Liver (tissue), 8 donors: ENCODE measurements at regions not wholly inside any gene's neighbourhood (a gene's known extent, or its start where the extent isn't known, plus 50 kb on each side); places are given as distances from the start of the nearest gene placed in this dataset.
A peak's percentile ranks its signal among the peaks of the same experiment; 100 is the strongest.

ENCODE experiments used
- DNase-seq: peaks from one replicate; pipeline ENCODE4 v3.0.0-alpha.2; 2017; ENCODE audit warnings: low spot score
- H3K27ac ChIP-seq, 2 donors: one replicate each; pipeline ENCODE4 v1.7.0; 2013; ENCODE audit warnings: inconsistent platforms in 2 of 2, low read length in 2 of 2, control low read depth in 1 of 2, low read depth in 1 of 2, mild to moderate bottlenecking in 1 of 2
- H3K27me3 ChIP-seq, 4 donors: one replicate each; pipeline versions ENCODE4 v1.6.1 to v1.7.0; 2013; ENCODE audit warnings: low read length in 3 of 4, inconsistent platforms in 1 of 4, mild to moderate bottlenecking in 1 of 4, moderate library complexity in 1 of 4; ENCODE audit not compliant: control insufficient read depth in 4 of 4, insufficient read depth in 4 of 4
- H3K36me3 ChIP-seq, 4 donors: one replicate each; pipeline versions ENCODE4 v1.6.1 to v1.7.0; 2013; ENCODE audit warnings: low read length in 3 of 4, mild to moderate bottlenecking in 3 of 4, low read depth in 1 of 4, moderate library complexity in 1 of 4; ENCODE audit not compliant: control insufficient read depth in 4 of 4, insufficient read depth in 3 of 4
- H3K4me1 ChIP-seq, 4 donors: one replicate each; pipeline versions ENCODE4 v1.6.1 to v1.7.0; 2013; ENCODE audit warnings: low read length in 3 of 4, mild to moderate bottlenecking in 3 of 4, moderate library complexity in 1 of 4; ENCODE audit not compliant: control insufficient read depth in 4 of 4, insufficient read depth in 4 of 4
- H3K4me3 ChIP-seq, 3 donors: one replicate each; pipeline versions ENCODE4 v1.6.1 to v1.7.0; 2013; ENCODE audit warnings: low read length in 3 of 3, control low read depth in 1 of 3, low read depth in 1 of 3, mild to moderate bottlenecking in 1 of 3
- H3K9ac ChIP-seq, 2 donors: one replicate each; pipeline ENCODE4 v1.7.0; 2013; ENCODE audit warnings: low read length in 2 of 2, mild to moderate bottlenecking in 2 of 2, moderate library complexity in 2 of 2, control low read depth in 1 of 2, low read depth in 1 of 2
- H3K9me3 ChIP-seq, 4 donors: one replicate each; pipeline versions ENCODE4 v1.6.1 to v1.7.0; 2013; ENCODE audit warnings: low read length in 3 of 4; ENCODE audit not compliant: control insufficient read depth in 4 of 4
- ATF3 ChIP-seq: IDR thresholded peaks from 2 replicates; pipeline ENCODE4 v1.6.1; 2016; ENCODE audit warnings: antibody characterized with exemption
- CTCF ChIP-seq: fragments of 150-350 bp; IDR thresholded peaks from 2 replicates; pipeline ENCODE4 v1.5.1; 2017; ENCODE audit warnings: improper control_type of control experiment, low read depth, low read length; ENCODE audit not compliant: missing input control
- FOXA1 ChIP-seq: IDR thresholded peaks from 2 replicates; pipeline ENCODE4 v1.6.1; 2016; ENCODE audit warnings: antibody characterized with exemption
- FOXA2 ChIP-seq: IDR thresholded peaks from 2 replicates; pipeline ENCODE4 v1.6.1; 2016; ENCODE audit warnings: antibody characterized with exemption
- GABPA ChIP-seq, 2 donors: IDR thresholded peaks in 1 of 2; conservative IDR thresholded peaks in 1 of 2; 2 replicates each; pipeline ENCODE4 v1.6.1; 2016; ENCODE audit warnings: antibody characterized with exemption in 2 of 2, mild to moderate bottlenecking in 1 of 2, moderate library complexity in 1 of 2
- HNF4A ChIP-seq, 2 donors: conservative IDR thresholded peaks; 2 replicates each; pipeline ENCODE4 v1.6.1; 2016; ENCODE audit warnings: antibody characterized with exemption in 2 of 2, mild to moderate bottlenecking in 2 of 2
- HNF4G ChIP-seq: IDR thresholded peaks from 2 replicates; pipeline ENCODE4 v1.6.1; 2016; ENCODE audit warnings: antibody characterized with exemption
- JUND ChIP-seq, 2 donors: IDR thresholded peaks; 2 replicates each; pipeline ENCODE4 v1.6.1; 2016; ENCODE audit warnings: antibody characterized with exemption in 2 of 2
- MAX ChIP-seq: IDR thresholded peaks from 2 replicates; pipeline ENCODE4 v1.6.1; 2016; ENCODE audit warnings: antibody characterized with exemption
- NR2F2 ChIP-seq: IDR thresholded peaks from 2 replicates; pipeline ENCODE4 v1.6.1; 2016; ENCODE audit warnings: antibody characterized with exemption
- TAF1 ChIP-seq: conservative IDR thresholded peaks from 2 replicates; pipeline ENCODE4 v1.6.1; 2016; ENCODE audit warnings: antibody characterized with exemption, mild to moderate bottlenecking
- WGBS: extraction: QIAGEN DNeasy Blood & Tissue Kit; methylation state at CpG from one replicate; pipeline ENCODE4 v1.1.7; 2013; 5-methylcytosine and 5-hydroxymethylcytosine counted together
- donor health status: healthy.
- donor health status: healthy.
- donor health status: healthy.
- donor health status: healthy.
- donor health status: healthy.

- Histone ChIP-seq H3K9me3 (no peaks in the 10 kb centered on the region), H3K9ac (no peak overlapping the region), H3K27me3 (no peaks in the 10 kb centered on the region), H3K27ac (no peak overlapping the region), H3K4me3 (no peak overlapping the region), H3K4me1 (no peaks in the 10 kb centered on the region), H3K36me3 (no peaks in the 10 kb centered on the region)
- no peak for DNase-seq
- 90% methylated on average over 5 of the region's 5 CpGs for WGBS
- no peak for TF ChIP-seq ATF3
- no peak for TF ChIP-seq FOXA2
- no peak for TF ChIP-seq JUND (IDR thresholded peaks at IDR 0.05)
- TF ChIP-seq GABPA (IDR thresholded peaks at IDR 0.05 in 1 of 2, conservative IDR thresholded peaks at IDR 0.05 in 1 of 2) = no peak
- TF ChIP-seq HNF4A (conservative IDR thresholded peaks at IDR 0.05) = no peak
- no peak for TF ChIP-seq HNF4G
- no peak for TF ChIP-seq NR2F2
- TF ChIP-seq MAX = no peak
Observed at GRCh38 chr10:46220187-46220586, 66.6 kb upstream of the ANTXRL start.

- Histone ChIP-seq H3K9me3 (no peaks in the 10 kb centered on the region), H3K9ac (no peak overlapping the region), H3K4me1 (no peaks in the 10 kb centered on the region), H3K4me3 (no peak overlapping the region), H3K36me3 (no peaks in the 10 kb centered on the region), H3K27ac (no peak overlapping the region), H3K27me3 (no peaks in the 10 kb centered on the region)
- 79% methylated on average over 9 of the region's 9 CpGs for WGBS
- DNase-seq = no peak
- no peak for TF ChIP-seq ATF3
- TF ChIP-seq CTCF = peak; percentile 16
Observed at GRCh38 chr10:46220872-46221538, 65.8 kb upstream of the ANTXRL start.

- Histone ChIP-seq H3K27ac (no peak overlapping the region), H3K4me1 (no peaks in the 10 kb centered on the region), H3K27me3 (no peaks in the 10 kb centered on the region), H3K9ac (no peak overlapping the region), H3K9me3 (no peaks in the 10 kb centered on the region), H3K4me3 (no peak overlapping the region), H3K36me3 (no peaks in the 10 kb centered on the region)
- WGBS = 94% methylated on average over 4 of the region's 4 CpGs
- TF ChIP-seq FOXA1 = no peak
- no peak for TF ChIP-seq HNF4A (conservative IDR thresholded peaks at IDR 0.05)
- no peak for TF ChIP-seq TAF1
- DNase-seq = no peak
Observed at GRCh38 chr10:46222364-46222935, 64.3 kb upstream of the ANTXRL start.
